Activated CD8-positive, alpha-beta memory T cell treated with anti-CD3 and anti-CD28 coated beads, Interleukin-2, amount 50 U/mL, for 24 hours (primary cell): ENCODE measurements at regions not wholly inside any gene's neighbourhood (a gene's known extent, or its start where the extent isn't known, plus 50 kb on each side); places are given as distances from the start of the nearest gene placed in this dataset.

Experiments used
- DNase-seq: peaks from one replicate; pipeline ENCODE4 v3.0.0-alpha.2; 2020; ENCODE audit errors: extremely low read depth

DNA sequence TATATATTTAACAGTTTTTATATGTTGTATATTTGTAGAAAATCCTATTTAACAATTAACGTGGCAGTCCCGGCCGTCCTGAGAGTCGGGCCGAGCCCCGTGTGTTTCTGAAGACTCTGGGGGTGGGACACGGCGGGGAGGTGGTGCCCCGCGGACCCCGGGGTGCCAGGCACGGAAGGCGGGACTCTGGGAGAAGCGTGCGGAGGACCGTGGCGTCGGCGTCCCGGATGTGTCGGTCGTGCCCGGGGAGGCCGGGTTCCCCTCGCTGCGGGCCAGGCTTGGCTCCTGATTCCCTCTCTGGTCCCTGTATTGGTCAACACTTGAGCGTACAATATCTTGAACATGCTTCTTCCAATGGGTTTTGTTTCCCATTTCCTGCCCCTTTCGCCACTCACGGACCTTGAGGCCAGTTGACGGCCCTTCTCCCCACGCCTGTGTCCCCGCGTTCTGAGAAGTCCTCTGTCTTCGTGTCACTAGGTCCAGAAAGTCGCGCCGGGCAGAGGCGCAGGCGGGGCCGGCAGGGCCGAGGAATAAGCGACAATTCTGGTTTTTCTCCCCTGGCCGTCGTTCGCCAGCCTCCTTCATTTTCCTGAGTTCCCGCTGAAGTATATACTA lies 1076.7 kb downstream of the BRD1 start:
- no peak for DNase-seq

DNA sequence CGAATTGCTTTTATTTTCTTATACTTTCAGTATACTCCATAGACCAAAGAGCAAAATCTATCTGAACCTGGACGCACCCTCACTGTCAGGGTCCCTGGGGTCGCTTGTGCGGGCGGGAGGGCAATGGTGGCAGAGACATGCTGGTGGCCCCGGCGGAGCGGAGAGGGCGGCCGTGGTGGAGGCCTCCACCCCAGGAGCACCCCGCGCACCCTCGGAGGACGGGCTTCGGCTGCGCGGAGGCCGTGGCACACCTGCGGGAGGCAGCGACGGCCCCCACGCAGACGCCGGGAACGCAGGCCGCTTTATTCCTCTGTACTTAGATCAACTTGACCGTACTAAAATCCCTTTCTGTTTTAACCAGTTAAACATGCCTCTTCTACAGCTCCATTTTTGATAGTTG lies 1077.4 kb downstream of the BRD1 start:
- no peak for DNase-seq

- DNase-seq = no peak
Observed at GRCh38 chr22:48749555-48750227, 1078.0 kb downstream of the BRD1 start.

GRCh38 chr22:48748860-48749554 lies 1078.7 kb downstream of the BRD1 start:
- no peak for DNase-seq

GRCh38 chr22:48748113-48748859 lies 1079.4 kb downstream of the BRD1 start:
- no peak for DNase-seq

GRCh38 chr22:48746789-48747425 lies 1080.8 kb downstream of the BRD1 start:
- DNase-seq = no peak

DNA sequence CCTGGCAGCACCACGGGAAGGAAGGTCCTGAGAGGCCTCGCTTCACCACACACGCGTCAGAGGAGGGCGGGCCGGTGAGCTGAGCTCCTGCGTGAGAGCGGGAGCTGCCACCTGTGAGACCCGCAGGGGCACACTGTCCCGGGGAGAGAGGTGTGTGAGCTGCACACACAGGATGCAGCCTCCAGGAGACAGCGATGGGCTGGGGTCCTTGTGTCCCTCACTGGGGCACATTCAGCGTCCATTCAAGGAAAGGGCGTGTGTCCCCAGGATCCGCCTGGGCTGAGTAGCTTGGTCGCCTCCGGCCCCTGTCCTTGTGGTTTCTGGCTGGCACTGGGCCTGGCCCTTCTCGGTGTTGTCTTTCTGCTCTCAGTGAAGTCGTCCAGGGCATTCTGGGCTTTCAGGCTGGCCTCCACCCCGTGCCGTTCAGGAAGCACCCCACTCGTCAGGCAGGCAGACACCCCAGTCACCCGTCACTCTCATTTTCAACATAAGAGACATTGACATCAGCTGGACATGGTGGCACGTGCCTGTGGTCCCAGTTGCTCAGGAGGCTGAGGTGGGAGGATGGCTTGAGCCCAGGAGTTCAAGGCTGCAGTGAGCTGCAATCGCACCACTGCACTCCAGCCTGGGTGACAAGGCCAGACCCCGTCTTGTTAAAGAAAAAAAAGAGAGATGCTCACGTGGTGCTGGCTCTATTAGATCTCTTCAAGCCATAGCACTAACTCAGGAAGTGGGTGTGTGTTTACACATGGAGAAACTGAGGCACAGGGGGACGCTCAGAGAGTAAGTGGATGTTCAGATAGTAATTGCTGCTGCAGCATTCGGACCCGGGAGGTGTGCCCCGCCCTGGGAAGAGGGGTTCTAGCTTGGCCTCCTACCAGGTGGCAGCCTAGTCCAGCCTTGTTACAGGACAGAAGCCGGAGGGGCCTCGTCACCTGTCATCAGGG lies 1081.6 kb downstream of the BRD1 start:
- DNase-seq = no peak

GRCh38 chr22:48744967-48745841 lies 1082.5 kb downstream of the BRD1 start:
- no peak for DNase-seq

GRCh38 chr22:48744283-48744641 lies 1083.4 kb downstream of the BRD1 start:
- DNase-seq = no peak

- DNase-seq = no peak
Observed at GRCh38 chr22:48743601-48744282, 1083.9 kb downstream of the BRD1 start.

DNA sequence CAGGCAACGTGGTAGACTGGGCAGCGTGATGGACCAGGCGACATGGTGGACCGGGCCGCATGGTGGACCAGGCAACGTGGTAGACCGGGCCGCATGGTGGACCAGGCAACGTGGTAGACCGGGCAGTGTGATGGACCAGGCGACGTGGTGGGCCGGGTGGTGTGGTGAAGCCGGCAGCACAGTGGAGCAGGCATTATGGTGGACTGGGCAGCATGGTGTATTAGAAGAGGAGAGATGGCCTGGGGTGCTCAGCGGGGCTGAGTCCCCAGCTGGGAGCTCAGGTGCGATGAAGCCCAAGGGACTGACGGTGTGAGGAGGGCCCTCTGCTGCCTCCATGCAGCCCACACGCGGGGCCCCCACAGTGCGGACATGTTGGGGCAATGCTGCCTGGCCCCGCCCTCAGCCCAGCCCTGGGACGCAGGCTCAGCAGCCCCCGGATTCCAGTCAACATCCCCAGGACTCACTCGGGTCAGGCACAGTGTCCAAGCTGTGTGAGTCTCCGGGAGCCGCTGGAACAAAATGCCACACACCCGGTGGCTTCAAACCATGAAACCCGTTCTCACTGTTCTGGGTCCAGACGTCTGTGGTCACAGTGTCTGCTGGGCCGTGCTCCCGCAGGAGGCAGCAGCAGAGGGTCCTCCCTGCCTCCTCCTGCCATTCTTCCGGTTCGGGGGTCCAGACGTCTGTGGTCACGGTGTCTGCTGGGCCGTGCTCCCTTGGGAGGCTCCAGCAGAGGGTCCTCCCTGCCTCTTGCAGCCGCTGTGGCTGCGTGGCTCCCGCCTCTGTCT lies 1084.9 kb downstream of the BRD1 start:
- no peak for DNase-seq

GRCh38 chr22:48742191-48742555 lies 1085.5 kb downstream of the BRD1 start:
- no peak for DNase-seq

- no peak for DNase-seq
Observed at GRCh38 chr22:48741540-48741939, 1086.1 kb downstream of the BRD1 start.

GRCh38 chr22:48740731-48741405 lies 1086.8 kb downstream of the BRD1 start:
- DNase-seq = no peak

DNA sequence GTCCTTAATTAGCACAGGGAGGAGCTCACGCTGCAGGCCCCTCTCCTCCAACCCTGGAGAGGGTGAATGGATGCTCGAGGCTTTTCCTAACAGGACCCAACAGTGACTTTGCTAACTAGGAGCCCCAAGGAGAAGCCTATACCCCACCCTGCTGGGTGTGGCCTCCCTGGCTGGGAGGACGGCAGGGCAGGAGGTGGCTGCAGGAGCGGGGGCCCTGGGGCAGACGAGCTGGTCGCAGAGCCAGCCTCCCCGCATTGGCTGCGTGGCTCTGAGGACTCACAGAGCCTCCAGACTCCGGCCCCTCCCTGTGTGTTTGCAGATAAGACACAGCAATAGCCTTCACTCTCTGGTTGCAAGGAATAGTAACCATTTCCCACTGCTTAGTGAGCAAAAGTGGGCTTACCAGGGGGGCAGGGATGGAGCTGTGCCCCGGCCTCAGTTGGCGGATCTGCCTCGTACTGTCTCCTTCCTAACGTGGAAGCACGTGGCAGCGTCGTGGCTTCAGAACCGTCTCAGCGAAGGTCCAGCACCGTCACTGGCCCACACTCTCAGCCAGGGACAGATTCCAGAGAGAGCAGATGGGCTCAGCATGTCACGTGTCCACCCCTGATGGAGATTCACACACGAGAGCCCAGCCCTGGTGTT lies 1087.5 kb downstream of the BRD1 start:
- DNase-seq = no peak

DNA sequence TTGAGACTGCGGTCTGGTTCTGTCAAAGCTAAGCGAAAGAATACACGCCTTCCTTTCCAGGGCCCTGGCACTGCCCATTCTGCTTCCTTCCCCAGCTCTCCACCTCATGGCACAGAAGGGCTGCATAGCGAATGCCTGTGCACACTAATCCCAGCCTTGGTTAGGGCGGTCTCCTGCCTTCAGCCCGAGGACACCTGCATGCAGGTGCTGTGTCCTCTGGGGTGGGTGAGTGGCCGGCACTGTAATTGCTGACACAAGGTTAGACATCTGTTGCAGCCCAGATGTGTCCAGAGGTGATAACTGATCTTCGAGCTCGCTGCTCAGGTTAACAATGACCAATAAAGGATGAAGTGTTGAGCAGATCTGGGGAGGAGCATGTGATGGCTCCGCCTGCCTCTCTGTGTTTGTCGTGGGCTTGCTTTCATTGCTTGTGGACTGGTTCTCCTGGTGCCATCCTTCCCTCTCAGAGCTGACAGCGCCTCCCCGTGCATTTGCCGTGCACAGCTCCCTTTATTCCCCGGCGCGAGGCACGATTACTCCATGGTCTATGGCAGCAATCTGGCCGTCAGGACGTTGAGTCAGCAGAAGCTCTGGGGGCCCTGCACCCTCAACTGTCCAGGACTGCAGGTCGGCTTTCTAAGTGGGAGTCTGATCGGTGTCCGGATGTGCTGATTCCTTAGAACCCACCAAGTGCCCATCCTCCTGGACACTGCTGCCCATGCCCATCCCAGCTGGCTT lies 1088.2 kb downstream of the BRD1 start:
- no peak for DNase-seq
